ENCODE measurements at regions not wholly inside any gene's neighbourhood (a gene's known extent, or its start where the extent isn't known, plus 50 kb on each side); places are given as distances from the start of the nearest gene placed in this dataset.

GRCh38 chr6:145475794-145476396, 259.4 kb downstream of the EPM2A start:
- DNase-seq (ENCODE audit: low read depth, low spot score) = no peak

DNA sequence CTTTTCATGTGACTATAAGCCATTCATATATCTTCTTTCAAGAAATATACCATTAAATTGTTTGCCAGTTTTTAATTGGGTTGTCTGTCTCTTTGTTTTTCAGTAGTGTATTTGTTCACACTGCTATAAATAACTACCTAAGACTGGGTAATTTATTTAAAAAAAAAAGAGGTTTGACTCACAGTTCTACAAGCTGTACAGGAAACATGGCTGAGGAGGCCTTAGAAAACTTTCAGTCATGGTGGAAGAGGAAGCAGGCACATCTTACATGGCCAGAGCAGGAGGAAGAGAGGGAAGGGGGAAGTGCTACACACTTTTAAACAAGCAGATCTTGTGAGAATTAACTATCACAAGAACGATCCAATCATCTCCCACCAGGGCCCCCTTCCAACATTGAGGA, 255.3 kb downstream of the EPM2A start:
- no peak for DNase-seq (ENCODE audit: low read depth, low spot score)

DNA sequence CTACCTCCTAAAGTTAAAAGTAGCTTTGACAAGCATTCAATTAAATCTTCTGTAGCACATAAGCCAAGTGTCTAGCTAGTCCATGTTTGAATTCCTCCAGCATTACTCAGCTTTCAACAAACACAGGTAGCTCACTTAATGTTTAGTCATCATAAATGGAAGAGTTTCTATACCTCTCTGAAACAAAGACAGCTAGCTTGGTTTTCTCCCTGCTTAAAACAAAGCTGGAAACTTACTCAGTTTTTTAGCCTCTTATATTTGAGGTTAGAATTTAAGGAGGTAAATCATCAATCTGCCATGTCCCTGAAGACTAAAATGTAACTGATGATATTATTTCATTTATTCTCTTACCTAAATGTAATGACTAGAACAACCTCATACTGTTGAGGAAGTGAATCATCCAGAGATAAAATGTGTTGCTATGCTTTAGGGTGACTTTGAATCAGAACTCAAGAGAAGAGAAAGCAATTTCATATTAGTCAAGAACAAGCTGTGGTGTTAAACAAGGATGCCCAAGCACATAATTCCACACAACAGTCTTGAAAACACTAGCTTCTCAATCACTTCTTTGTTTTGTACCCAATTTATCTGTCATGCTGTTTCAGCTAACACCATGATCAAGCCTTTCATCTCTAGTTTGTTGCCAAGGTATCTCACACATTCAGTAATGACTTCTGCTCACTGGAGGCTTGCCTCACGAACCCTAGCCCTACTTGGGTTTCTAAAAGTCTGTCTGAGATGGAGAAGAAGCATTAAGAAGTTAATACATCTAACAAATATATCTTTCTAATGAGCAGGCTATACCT, 251.9 kb downstream of the EPM2A start:
- no peak for DNase-seq (ENCODE audit: low read depth, low spot score)

DNA sequence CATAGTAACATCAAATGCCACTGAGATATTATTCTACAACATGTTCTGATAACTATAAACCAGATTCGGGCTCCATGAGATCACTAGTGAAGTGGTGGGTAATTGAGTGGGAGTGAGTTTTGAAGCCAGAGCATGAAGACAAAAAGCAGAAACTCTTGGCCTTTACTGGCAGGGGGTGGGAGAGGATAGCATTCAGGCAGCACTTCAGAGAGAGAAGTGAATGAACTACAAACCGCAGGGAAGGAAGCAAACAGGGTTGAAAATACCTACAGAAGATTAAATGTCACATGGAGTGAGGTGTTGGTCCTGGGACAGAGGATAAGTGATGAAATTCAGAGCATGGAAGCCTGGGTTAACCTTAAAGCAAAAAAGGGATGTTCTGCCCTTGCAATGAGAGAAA, 250.0 kb downstream of the EPM2A start:
- no peak for DNase-seq (ENCODE audit: low read depth, low spot score)

DNA sequence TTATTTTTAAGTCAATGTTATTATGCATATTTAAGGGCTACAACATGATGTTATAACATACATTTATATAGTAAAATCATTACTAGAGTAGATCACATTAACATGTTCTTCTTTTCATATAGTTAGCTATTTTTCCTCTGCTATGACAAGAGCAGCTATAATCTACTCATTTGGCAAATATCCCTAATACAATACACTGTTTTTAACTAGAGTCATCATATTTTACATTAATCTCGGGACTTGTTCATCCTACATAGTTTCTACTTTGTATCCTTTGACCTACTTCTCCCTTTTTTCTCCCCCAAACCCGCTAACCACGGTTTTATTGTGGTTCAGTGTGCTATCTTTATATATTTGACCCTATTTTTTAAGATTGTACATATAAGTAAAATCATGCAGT, 249.0 kb downstream of the EPM2A start:
- DNase-seq (ENCODE audit: low read depth, low spot score) = no peak

- no peak for DNase-seq (ENCODE audit: low read depth, low spot score)
Measured at GRCh38 chr6:145489583-145489982, 245.7 kb downstream of the EPM2A start.

DNA sequence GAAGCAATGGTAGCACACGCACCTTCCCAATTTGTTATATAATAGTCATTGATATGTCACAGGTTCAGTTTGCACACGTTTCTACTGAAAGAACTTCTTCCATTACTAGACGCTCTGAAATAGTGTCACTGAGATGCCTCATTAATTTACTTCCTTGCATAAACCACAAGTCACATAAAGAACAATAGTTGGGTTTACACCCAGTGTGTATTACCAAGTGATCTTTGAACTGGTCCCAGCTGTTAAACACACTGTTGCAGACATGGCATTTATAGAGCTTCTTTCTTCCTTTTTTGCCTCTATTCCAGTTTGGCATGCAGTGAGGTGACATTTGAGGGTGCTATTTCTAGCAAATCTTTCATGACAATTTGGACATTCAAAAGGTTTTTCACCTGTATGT, 245.3 kb downstream of the EPM2A start:
- DNase-seq (ENCODE audit: low read depth, low spot score) = no peak

GRCh38 chr6:145491126-145491525, 244.2 kb downstream of the EPM2A start:
- DNase-seq (ENCODE audit: low read depth, low spot score) = no peak

DNA sequence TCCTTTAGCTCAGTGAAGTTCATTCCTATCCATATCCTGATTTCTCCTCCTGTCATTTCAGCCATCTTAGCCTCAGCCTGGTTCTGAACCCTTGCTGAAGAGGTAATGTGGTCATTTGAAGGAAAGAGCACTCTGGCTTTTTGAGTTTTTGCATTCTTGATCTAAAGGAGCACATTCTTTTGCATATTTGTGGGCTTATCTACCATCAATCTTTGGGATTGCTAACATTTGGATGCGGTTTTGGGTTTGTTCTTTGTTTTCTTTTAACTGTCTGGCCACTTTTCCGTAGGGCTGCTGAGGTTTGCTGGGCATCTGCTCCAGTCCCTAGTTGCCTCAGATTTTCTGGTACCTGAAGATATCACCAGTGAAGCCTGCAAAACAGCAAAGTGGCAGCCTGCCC, 238.3 kb downstream of the EPM2A start:
- no peak for DNase-seq (ENCODE audit: low read depth, low spot score)

GRCh38 chr6:145498425-145498824, 236.9 kb downstream of the EPM2A start:
- no peak for DNase-seq (ENCODE audit: low read depth, low spot score)

DNA sequence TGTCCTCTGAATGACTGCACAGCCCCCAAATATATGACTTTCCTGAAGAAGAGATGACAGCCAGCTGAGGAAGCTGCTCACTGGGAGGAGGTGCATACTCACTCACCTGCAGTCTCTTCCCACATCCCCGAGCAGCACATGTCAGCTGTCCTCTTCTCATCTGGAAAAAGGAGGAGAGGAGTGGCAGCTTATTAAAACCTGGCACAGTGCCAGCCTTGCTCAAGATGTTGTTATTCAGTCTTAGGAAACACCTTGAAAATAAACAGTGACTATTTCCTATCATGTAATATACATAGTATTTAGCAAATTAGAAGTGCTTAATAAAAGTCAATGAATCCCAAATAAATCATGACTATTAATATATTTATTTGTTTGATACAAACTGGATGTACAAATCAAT, 232.9 kb downstream of the EPM2A start:
- DNase-seq (ENCODE audit: low read depth, low spot score) = no peak

DNA sequence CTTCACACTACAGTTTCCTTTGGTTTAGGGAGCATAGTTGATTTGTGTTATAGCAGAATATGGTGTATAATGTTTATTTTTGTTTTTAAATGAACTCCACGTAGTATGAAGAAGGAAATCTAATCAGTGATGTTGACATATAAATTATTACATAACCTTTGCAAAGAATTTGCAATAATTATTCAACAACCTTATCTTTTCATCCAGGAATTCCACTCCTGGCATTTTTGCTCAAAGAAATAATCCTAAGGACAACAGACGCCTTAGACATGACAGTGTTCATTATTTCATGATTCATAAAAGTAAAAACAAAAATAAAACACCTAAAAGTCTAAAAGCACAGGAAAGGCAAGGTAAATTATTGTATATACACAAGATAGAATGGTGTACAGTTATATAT, 229.2 kb downstream of the EPM2A start:
- DNase-seq (ENCODE audit: low read depth, low spot score) = no peak

GRCh38 chr6:145506565-145506964, 228.8 kb downstream of the EPM2A start:
- no peak for DNase-seq (ENCODE audit: low read depth, low spot score)

GRCh38 chr6:145507239-145507638, 228.1 kb downstream of the EPM2A start:
- no peak for DNase-seq (ENCODE audit: low read depth, low spot score)

DNA sequence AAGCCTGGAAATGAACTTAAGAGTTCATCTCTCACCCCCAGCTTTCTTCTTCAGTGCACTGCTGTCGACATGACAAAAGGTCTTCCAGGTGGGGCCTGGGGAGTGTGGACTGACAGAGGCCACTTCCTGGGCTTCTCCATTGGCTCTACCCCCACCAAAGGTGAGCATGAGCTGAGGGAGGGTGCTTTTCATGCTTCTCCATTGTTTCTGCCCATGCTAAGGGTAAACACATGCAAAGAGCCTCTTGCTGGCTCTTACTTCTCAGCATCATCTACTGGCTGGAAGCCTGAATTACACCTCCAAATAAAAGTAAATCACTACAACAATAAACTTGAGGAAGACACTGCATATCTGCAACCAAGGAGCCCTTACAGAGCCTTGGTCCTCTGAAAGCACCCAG, 227.2 kb downstream of the EPM2A start:
- DNase-seq (ENCODE audit: low read depth, low spot score) = no peak

- DNase-seq (ENCODE audit: low read depth, low spot score) = no peak
Measured at GRCh38 chr6:145517492-145517891, 217.8 kb downstream of the EPM2A start.

DNA sequence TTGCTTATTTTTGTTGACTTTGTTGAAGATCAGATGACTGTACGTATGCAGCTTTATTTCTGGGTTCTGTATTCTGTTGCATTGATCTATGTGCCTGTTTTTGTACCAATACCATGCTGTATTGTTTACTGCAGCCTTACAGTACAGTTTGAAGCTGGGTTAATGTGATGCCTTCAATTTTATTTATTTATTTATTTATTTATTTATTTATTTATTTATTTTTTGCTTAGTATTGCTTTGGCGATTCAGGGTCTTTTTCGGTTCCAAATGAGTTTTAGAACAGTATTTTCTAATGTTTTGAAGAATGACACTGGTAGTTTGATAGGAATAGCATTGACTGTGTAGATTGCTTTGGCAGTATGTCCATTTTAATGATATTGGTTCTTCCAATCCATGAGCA, 210.3 kb downstream of the EPM2A start:
- no peak for DNase-seq (ENCODE audit: low read depth, low spot score)

GRCh38 chr6:145529582-145529981, 205.7 kb downstream of the EPM2A start:
- DNase-seq (ENCODE audit: low read depth, low spot score) = no peak

DNA sequence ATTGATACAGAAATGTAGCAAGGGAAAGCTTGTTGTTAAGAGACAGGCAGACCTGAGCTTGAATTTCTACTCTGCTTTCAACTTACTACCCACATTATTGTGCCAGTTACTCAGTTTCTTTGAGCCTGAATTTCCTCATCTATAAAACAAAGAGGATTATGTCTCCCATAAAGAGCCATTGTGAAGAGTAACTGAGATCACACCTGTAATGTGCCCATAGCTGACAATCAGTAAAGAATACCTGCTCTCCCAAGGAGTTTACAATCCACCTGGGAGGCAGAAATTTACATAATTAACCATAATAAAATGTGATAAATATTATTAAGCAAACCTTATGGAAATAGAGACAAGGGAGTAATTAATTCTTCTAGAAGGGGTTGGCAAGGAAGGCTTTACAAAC, 204.9 kb downstream of the EPM2A start:
- DNase-seq (ENCODE audit: low read depth, low spot score) = no peak

GRCh38 chr6:145531032-145531431, 204.3 kb downstream of the EPM2A start:
- DNase-seq (ENCODE audit: low read depth, low spot score) = no peak

DNA sequence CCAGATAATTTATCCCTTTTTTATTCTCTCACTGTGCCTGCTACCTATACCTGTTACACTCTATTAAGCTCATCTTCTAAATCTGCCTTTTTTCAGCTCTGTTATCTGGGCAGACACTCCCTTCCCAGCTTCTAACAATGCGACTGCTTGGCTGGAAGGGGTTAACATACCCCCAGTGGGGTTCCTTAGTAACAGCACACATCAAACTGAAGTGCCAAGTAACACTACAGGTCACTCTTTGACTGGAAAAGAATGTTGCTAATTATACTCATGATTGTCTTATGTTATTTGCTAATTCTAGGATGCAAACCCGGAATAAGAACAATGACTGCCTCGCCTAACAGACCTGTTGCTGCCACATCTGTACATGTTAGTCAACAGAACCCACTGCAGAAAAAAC, 203.5 kb downstream of the EPM2A start:
- no peak for DNase-seq (ENCODE audit: low read depth, low spot score)

GRCh38 chr6:145532361-145532760, 203.0 kb downstream of the EPM2A start:
- DNase-seq (ENCODE audit: low read depth, low spot score) = no peak

- DNase-seq (ENCODE audit: low read depth, low spot score) = no peak
Measured at GRCh38 chr6:145534989-145535388, 200.3 kb downstream of the EPM2A start.

DNA sequence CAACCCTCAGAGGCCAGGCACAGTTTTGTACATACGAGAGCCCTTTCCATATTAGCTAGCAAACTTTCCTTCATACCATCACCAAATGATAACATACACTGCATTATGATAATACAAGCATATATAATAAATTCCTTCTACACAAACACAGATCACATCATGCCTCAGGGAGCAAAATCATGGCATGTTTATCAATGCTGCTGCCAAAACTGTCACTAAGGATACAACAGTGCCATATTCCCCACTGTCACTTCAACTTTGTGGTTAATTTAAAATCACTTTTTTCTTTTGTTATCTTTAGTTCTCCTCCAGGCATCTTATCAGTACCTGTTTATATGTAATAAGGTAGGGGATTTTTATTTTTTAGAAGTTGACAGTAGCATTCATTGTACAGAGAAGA, 196.3 kb downstream of the EPM2A start:
- DNase-seq (ENCODE audit: low read depth, low spot score) = no peak

All from smooth muscle cell of the brain vasculature (primary cell).